ENCODE measurements at regions not wholly inside any gene's neighbourhood (a gene's known extent, or its start where the extent isn't known, plus 50 kb on each side); places are given as distances from the start of the nearest gene placed in this dataset.

DNA sequence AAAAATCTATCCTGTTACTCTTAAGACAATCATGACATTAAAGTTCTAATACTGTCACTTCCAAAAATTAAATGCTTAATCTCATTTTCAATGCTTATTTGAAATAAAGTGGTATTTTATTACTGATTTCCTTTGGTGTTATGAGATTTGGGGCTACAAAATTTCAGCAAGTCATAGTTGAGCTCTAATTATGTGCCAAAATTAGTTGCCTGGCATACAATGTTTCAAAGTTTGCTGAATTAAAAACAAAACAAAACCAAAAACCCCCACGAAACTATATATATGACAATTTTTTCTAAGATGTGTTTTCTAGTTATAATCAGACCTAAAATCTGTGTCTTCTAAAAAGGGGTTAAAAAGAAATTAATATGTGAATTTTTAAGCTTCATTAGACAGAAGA, 62.2 kb downstream of the KCNRG start:
- TF ChIP-seq, protein P1, sequence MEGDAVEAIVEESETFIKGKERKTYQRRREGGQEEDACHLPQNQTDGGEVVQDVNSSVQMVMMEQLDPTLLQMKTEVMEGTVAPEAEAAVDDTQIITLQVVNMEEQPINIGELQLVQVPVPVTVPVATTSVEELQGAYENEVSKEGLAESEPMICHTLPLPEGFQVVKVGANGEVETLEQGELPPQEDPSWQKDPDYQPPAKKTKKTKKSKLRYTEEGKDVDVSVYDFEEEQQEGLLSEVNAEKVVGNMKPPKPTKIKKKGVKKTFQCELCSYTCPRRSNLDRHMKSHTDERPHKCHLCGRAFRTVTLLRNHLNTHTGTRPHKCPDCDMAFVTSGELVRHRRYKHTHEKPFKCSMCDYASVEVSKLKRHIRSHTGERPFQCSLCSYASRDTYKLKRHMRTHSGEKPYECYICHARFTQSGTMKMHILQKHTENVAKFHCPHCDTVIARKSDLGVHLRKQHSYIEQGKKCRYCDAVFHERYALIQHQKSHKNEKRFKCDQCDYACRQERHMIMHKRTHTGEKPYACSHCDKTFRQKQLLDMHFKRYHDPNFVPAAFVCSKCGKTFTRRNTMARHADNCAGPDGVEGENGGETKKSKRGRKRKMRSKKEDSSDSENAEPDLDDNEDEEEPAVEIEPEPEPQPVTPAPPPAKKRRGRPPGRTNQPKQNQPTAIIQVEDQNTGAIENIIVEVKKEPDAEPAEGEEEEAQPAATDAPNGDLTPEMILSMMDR (IDR thresholded peaks at IDR 0.05; ENCODE audit: borderline replicate concordance, extremely low read depth, low read length, poor library complexity, severe bottlenecking): no peak
- TF ChIP-seq EZH2 (IDR thresholded peaks at IDR 0.05; ENCODE audit: borderline replicate concordance, low read depth, low read length, severe bottlenecking): no peak
